HS-5 (cell line): ENCODE measurements at regions not wholly inside any gene's neighbourhood (a gene's known extent, or its start where the extent isn't known, plus 50 kb on each side); places are given as distances from the start of the nearest gene placed in this dataset.

Experiments
- DNase-seq: peaks from one replicate; pipeline ENCODE4 v3.0.0-alpha.2; 2012; ENCODE audit warnings: low read depth

GRCh38 chr3:17983106-17983505 is 240.7 kb upstream of the TBC1D5 start:
- no peak for DNase-seq

- DNase-seq = no peak
Measured at GRCh38 chr3:17982211-17982880, 239.9 kb upstream of the TBC1D5 start.

- DNase-seq = no peak
Measured at GRCh38 chr3:17980863-17981262, 238.4 kb upstream of the TBC1D5 start.

- DNase-seq = no peak
Measured at GRCh38 chr3:17979911-17980310, 237.5 kb upstream of the TBC1D5 start.

GRCh38 chr3:17979252-17979651 is 236.8 kb upstream of the TBC1D5 start:
- no peak for DNase-seq

GRCh38 chr3:17974206-17974841 is 231.9 kb upstream of the TBC1D5 start:
- no peak for DNase-seq

- DNase-seq = no peak
Measured at GRCh38 chr3:17972959-17973906, 230.8 kb upstream of the TBC1D5 start.

GRCh38 chr3:17972476-17972875 is 230.0 kb upstream of the TBC1D5 start:
- no peak for DNase-seq

GRCh38 chr3:17972030-17972429 is 229.6 kb upstream of the TBC1D5 start:
- DNase-seq = no peak

GRCh38 chr3:17969985-17970568 is 227.6 kb upstream of the TBC1D5 start:
- DNase-seq = no peak

GRCh38 chr3:17969244-17969643 is 226.8 kb upstream of the TBC1D5 start:
- no peak for DNase-seq

GRCh38 chr3:17967953-17968607 is 225.6 kb upstream of the TBC1D5 start:
- DNase-seq = no peak

GRCh38 chr3:17967111-17967510 is 224.7 kb upstream of the TBC1D5 start:
- DNase-seq = no peak

- DNase-seq = no peak
Measured at GRCh38 chr3:17965331-17965730, 222.9 kb upstream of the TBC1D5 start.

- DNase-seq = no peak
Measured at GRCh38 chr3:17964108-17964507, 221.7 kb upstream of the TBC1D5 start.

- DNase-seq = no peak
Measured at GRCh38 chr3:17955411-17955810, 213.0 kb upstream of the TBC1D5 start.

GRCh38 chr3:17954801-17955200 is 212.4 kb upstream of the TBC1D5 start:
- no peak for DNase-seq

- DNase-seq = no peak
Measured at GRCh38 chr3:17951241-17951640, 208.8 kb upstream of the TBC1D5 start.

- no peak for DNase-seq
Measured at GRCh38 chr3:17949101-17949500, 206.7 kb upstream of the TBC1D5 start.

GRCh38 chr3:17947833-17948232 is 205.4 kb upstream of the TBC1D5 start:
- DNase-seq = no peak

- no peak for DNase-seq
Measured at GRCh38 chr3:17946619-17947018, 204.2 kb upstream of the TBC1D5 start.
